Hepatocyte (in vitro differentiated cells): ENCODE measurements at regions not wholly inside any gene's neighbourhood (a gene's known extent, or its start where the extent isn't known, plus 50 kb on each side); places are given as distances from the start of the nearest gene placed in this dataset.
A peak's percentile ranks its signal among the peaks of the same experiment; 100 is the strongest.

Experiments
- DNase-seq: peaks from one replicate; pipeline ENCODE4 v3.0.0-alpha.2; 2016; ENCODE audit warnings: low spot score
- H2AFZ ChIP-seq: fragments of 200-600 bp; sonication (generic); 2 replicates; pipeline ENCODE4 v1.6.0; 2016; ENCODE audit warnings: antibody characterized with exemption, mild to moderate bottlenecking
- H3K27ac ChIP-seq: fragments of 200-600 bp; sonication (generic); 2 replicates; pipeline ENCODE4 v1.5.1; 2016; ENCODE audit warnings: mild to moderate bottlenecking
- H3K27me3 ChIP-seq: fragments of 200-600 bp; sonication (generic); 2 replicates; pipeline ENCODE4 v1.6.1; 2016
- H3K36me3 ChIP-seq: fragments of 200-600 bp; sonication (generic); replicated peaks from 2 replicates; pipeline ENCODE4 v1.5.1; 2016; ENCODE audit warnings: low read depth; ENCODE audit not compliant: insufficient read depth
- H3K4me1 ChIP-seq: fragments of 200-600 bp; sonication (generic); 2 replicates; pipeline ENCODE4 v1.5.1; 2016; ENCODE audit warnings: mild to moderate bottlenecking, moderate library complexity; ENCODE audit not compliant: insufficient read depth
- H3K4me2 ChIP-seq: fragments of 200-600 bp; sonication (generic); 2 replicates; pipeline ENCODE4 v1.6.0; 2016
- H3K4me3 ChIP-seq: fragments of 200-600 bp; sonication (generic); 2 replicates; pipeline ENCODE4 v1.5.1; 2016; ENCODE audit warnings: mild to moderate bottlenecking
- H3K79me2 ChIP-seq: fragments of 200-600 bp; sonication (generic); 2 replicates; pipeline ENCODE4 v1.6.0; 2017; ENCODE audit warnings: mild to moderate bottlenecking
- H3K9me2 ChIP-seq: fragments of 200-600 bp; sonication (generic); replicated peaks from 2 replicates; pipeline ENCODE4 v1.6.0; 2017; ENCODE audit warnings: mild to moderate bottlenecking; ENCODE audit not compliant: insufficient read depth
- H3K9me3 ChIP-seq: fragments of 200-600 bp; sonication (generic); 2 replicates; pipeline ENCODE4 v1.5.1; 2016; ENCODE audit warnings: low read depth, mild to moderate bottlenecking
- H4K20me1 ChIP-seq: fragments of 200-600 bp; sonication (generic); 2 replicates; pipeline ENCODE4 v1.6.0; 2016; ENCODE audit warnings: mild to moderate bottlenecking; ENCODE audit not compliant: insufficient read depth, poor library complexity, severe bottlenecking
- EZH2 ChIP-seq: fragments of 200-600 bp; sonication (generic); IDR thresholded peaks from 2 replicates; pipeline ENCODE4 v1.6.1; 2016; ENCODE audit warnings: antibody characterized with exemption, mild to moderate bottlenecking, borderline replicate concordance
- EZH2phosphoT487 ChIP-seq: fragments of 200-600 bp; sonication (generic); IDR thresholded peaks from one replicate; pipeline ENCODE4 v1.6.1; 2018; ENCODE audit warnings: antibody characterized with exemption, mild to moderate bottlenecking, low read depth, moderate library complexity; ENCODE audit not compliant: unreplicated experiment, severe bottlenecking
- WGBS: methylation state at CpG from one replicate; pipeline ENCODE4 v1.1.6; 2016; ENCODE audit warnings: low lambda C conversion rate; ENCODE audit errors: missing lambda C conversion rate; 5-methylcytosine and 5-hydroxymethylcytosine counted together
- TF ChIP-seq, protein P1 (sequence below): fragments of 200-600 bp; sonication (generic); IDR thresholded peaks from 2 replicates; pipeline ENCODE4 v1.5.1; 2016; ENCODE audit warnings: antibody characterized with exemption, mild to moderate bottlenecking; ENCODE audit not compliant: poor library complexity

DNA sequence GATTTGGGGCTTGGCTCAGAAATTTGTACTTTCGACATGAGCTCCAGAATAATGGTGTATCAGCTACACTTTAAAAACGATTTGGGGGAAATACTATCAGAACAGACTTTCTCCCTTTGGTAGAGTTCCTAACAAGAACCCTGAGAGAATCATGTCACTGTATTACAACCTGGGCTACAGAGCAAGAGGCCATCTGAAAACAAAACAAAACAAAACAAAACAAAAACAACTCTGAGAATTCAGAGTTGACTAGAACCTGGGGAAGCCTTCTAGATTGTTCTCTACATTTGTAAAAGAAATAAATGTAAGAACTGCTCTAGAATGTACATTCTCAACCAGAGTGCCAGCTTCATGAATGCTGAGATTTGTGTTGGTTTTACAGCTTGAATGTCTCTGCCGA, 262.6 kb upstream of the SEMA3D start:
- Histone ChIP-seq H3K4me2 (no peak overlapping the region), H3K79me2 (no peaks in the 10 kb centered on the region), H3K36me3 (no peaks in the 10 kb centered on the region), H3K4me3 (no peak overlapping the region), H2AFZ (no peak overlapping the region), H3K4me1 (no peaks in the 10 kb centered on the region), H3K9me2 (no peaks in the 10 kb centered on the region), H3K27me3 (no peaks in the 10 kb centered on the region), H4K20me1 (no peaks in the 10 kb centered on the region), H3K9me3 (no peaks in the 10 kb centered on the region), H3K27ac (no peak overlapping the region)
- TF ChIP-seq EZH2phosphoT487 (no peak), EZH2 (no peak)
- TF ChIP-seq, protein P1, sequence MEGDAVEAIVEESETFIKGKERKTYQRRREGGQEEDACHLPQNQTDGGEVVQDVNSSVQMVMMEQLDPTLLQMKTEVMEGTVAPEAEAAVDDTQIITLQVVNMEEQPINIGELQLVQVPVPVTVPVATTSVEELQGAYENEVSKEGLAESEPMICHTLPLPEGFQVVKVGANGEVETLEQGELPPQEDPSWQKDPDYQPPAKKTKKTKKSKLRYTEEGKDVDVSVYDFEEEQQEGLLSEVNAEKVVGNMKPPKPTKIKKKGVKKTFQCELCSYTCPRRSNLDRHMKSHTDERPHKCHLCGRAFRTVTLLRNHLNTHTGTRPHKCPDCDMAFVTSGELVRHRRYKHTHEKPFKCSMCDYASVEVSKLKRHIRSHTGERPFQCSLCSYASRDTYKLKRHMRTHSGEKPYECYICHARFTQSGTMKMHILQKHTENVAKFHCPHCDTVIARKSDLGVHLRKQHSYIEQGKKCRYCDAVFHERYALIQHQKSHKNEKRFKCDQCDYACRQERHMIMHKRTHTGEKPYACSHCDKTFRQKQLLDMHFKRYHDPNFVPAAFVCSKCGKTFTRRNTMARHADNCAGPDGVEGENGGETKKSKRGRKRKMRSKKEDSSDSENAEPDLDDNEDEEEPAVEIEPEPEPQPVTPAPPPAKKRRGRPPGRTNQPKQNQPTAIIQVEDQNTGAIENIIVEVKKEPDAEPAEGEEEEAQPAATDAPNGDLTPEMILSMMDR = no peak
- WGBS = 89% methylated on average over 3 of the region's 3 CpGs
- DNase-seq = no peak

DNA sequence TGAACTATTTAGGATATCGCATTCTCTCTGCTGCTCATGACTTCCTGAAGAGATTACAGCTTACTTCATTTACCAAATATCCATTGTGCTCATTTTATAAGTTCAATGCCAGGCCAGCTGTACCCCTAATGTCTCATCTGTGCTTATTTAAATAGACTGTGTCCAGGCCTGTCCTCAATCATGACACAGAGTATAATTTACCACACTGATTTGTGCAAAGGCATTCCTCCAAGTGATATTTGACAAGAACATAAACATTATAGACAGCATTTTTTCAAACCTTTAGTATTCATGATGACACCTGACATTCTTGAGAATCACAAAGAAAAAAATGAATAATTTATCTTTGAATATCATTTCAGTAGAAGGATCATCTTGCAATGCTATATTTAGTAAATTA, 260.1 kb upstream of the SEMA3D start:
- no peaks in the 10 kb centered on the region for H3K27me3 ChIP-seq
- H3K9me3 ChIP-seq = no peaks in the 10 kb centered on the region
- no peaks in the 10 kb centered on the region for H3K79me2 ChIP-seq
- no peaks in the 10 kb centered on the region for H4K20me1 ChIP-seq
- H3K36me3 ChIP-seq = no peaks in the 10 kb centered on the region
- 67% methylated on average over 1 of the region's 1 CpG for WGBS
- no peaks in the 10 kb centered on the region for H3K4me1 ChIP-seq
- DNase-seq = no peak
- H2AFZ ChIP-seq = no peak overlapping the region
- H3K9me2 ChIP-seq = no peaks in the 10 kb centered on the region
- H3K4me2 ChIP-seq = no peak overlapping the region
- H3K4me3 ChIP-seq = no peak overlapping the region
- no peak overlapping the region for H3K27ac ChIP-seq
- no peak for TF ChIP-seq EZH2phosphoT487
- TF ChIP-seq, protein P1 = no peak
- TF ChIP-seq EZH2 = no peak

DNA sequence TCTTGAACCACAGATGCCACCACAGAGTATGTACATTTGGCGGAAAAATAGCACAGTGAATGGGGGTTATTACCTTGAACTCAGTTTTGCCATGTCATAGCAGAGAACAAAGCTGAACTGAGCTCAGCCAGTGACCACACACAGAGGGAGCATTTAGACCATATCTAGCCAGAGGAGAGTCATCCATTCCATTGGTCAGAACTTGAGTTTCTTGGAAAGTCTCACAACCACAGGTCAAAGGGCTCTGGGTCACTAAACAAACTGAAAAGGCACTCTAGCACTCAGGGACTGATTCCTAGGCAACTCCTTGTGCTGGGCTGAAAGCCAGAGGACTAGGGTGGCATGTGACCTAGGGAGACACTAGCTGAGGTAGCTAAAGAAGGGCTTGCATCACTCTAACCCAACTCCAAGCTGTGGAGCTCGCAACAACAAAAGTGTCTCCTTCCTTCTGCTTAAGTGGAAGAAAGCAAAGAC, 239.7 kb upstream of the SEMA3D start:
- Histone ChIP-seq H3K79me2 (no peaks in the 10 kb centered on the region), H3K36me3 (no peaks in the 10 kb centered on the region), H3K27ac (no peak overlapping the region), H3K9me2 (no peaks in the 10 kb centered on the region), H3K9me3 (no peaks in the 10 kb centered on the region), H4K20me1 (no peaks in the 10 kb centered on the region), H3K4me3 (no peak overlapping the region), H2AFZ (no peak overlapping the region), H3K4me2 (no peak overlapping the region), H3K27me3 (no peaks in the 10 kb centered on the region), H3K4me1 (no peaks in the 10 kb centered on the region)
- WGBS = 100% methylated on average over 2 of the region's 2 CpGs
- DNase-seq = peak; percentile 23
- TF ChIP-seq EZH2 (no peak), EZH2phosphoT487 (no peak)
- TF ChIP-seq, protein P1 = no peak

DNA sequence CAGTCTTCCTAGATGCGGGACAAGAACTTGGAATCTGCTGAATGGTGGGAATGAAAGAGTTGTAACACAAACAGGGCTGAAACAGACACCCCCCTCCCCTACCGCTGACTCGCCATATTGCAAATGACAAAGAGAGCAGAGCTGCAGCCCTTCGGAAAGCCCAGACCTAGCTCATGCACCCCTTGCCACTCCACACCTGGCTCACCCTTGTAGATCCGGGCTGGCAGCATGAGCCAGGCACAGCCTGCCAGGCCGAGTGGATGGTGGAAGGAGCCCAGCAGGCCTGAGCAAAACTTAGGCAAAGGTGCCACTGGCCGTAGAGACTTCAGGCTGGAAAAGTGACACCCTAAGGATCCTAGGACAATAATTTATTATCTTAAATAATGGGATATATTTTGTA, 237.4 kb upstream of the SEMA3D start:
- H3K9me2 ChIP-seq = no peaks in the 10 kb centered on the region
- WGBS = 96% methylated on average over 7 of the region's 7 CpGs

More for the DNA sequence above, 237.4 kb upstream of the SEMA3D start:
- no peak overlapping the region for H3K4me3 ChIP-seq
- no peaks in the 10 kb centered on the region for H4K20me1 ChIP-seq
- no peak overlapping the region for H3K4me2 ChIP-seq
- TF ChIP-seq, protein P1 = no peak
- TF ChIP-seq EZH2phosphoT487 = no peak
- TF ChIP-seq EZH2 = no peak
- H3K79me2 ChIP-seq = no peaks in the 10 kb centered on the region
- no peak overlapping the region for H2AFZ ChIP-seq
- no peaks in the 10 kb centered on the region for H3K4me1 ChIP-seq
- H3K36me3 ChIP-seq = no peaks in the 10 kb centered on the region
- no peaks in the 10 kb centered on the region for H3K27me3 ChIP-seq
- H3K27ac ChIP-seq = no peak overlapping the region
- no peaks in the 10 kb centered on the region for H3K9me3 ChIP-seq
- DNase-seq = no peak
